GM23338 (cell line): ENCODE measurements at regions not wholly inside any gene's neighbourhood (a gene's known extent, or its start where the extent isn't known, plus 50 kb on each side); places are given as distances from the start of the nearest gene placed in this dataset.

Experiments used
- CREB1 ChIP-seq: fragments of 250-450 bp; sonication (Bioruptor Pico); IDR thresholded peaks from 2 replicates; pipeline ENCODE4 v1.5.0; 2020; ENCODE audit warnings: low read depth, mild to moderate bottlenecking, moderate library complexity
- CTCF ChIP-seq, 2 experiments: fragments of 200-600 bp in 1 of 2; sonication (generic) in 1 of 2; conservative IDR thresholded peaks; 2 replicates each; pipeline versions ENCODE4 v1.5.1 to v1.6.1; 2016 to 2017; ENCODE audit warnings: antibody characterized with exemption in 2 of 2, low read depth in 2 of 2, mild to moderate bottlenecking in 2 of 2, moderate library complexity in 1 of 2
- ETS1 ChIP-seq: IDR thresholded peaks from 2 replicates; pipeline ENCODE4 v1.6.1; 2016; ENCODE audit warnings: antibody characterized with exemption
- EZH2 ChIP-seq: fragments of 200-600 bp; sonication (generic); IDR thresholded peaks from one replicate; pipeline ENCODE4 v1.8.0; 2017; ENCODE audit warnings: antibody characterized with exemption, mild to moderate bottlenecking, low read depth; ENCODE audit not compliant: unreplicated experiment
- EZH2phosphoT487 ChIP-seq: fragments of 200-600 bp; sonication (generic); IDR thresholded peaks from one replicate; pipeline ENCODE4 v1.8.1; 2018; ENCODE audit warnings: antibody characterized with exemption; ENCODE audit not compliant: unreplicated experiment
- JUNB ChIP-seq: IDR thresholded peaks from one replicate; pipeline ENCODE4 v1.6.1; 2016; ENCODE audit warnings: antibody characterized with exemption; ENCODE audit not compliant: unreplicated experiment
- POLR2AphosphoS5 ChIP-seq: IDR thresholded peaks from 2 replicates; pipeline ENCODE4 v1.6.1; 2016; ENCODE audit warnings: antibody characterized with exemption, low read depth
- REST ChIP-seq: IDR thresholded peaks from one replicate; pipeline ENCODE4 v1.6.1; 2018; ENCODE audit warnings: antibody characterized with exemption; ENCODE audit not compliant: unreplicated experiment
- ZNF114 ChIP-seq: fragments of 250-450 bp; sonication (Bioruptor Pico); IDR thresholded peaks from 2 replicates; pipeline ENCODE4 v1.5.0; 2020; ENCODE audit warnings: mild to moderate bottlenecking, moderate library complexity
- ZNF331 ChIP-seq: fragments of 250-450 bp; sonication (Bioruptor Pico); IDR thresholded peaks from 2 replicates; pipeline ENCODE4 v1.5.0; 2020; ENCODE audit warnings: low read depth, mild to moderate bottlenecking, moderate library complexity
- ZNF462 ChIP-seq: fragments of 250-450 bp; sonication (Bioruptor Pico); IDR thresholded peaks from 2 replicates; pipeline ENCODE4 v1.5.0; 2020; ENCODE audit warnings: mild to moderate bottlenecking, moderate library complexity

GRCh38 chr3:98968347-98968746 is 66.9 kb upstream of the DCBLD2 start:
- TF ChIP-seq CTCF (conservative IDR thresholded peaks at IDR 0.05; ENCODE audit: low read depth in 2 of 2): no peak
- no peak for TF ChIP-seq POLR2AphosphoS5
- no peak for TF ChIP-seq REST
- TF ChIP-seq EZH2phosphoT487: no peak
- TF ChIP-seq EZH2: no peak
- TF ChIP-seq CREB1: no peak
- TF ChIP-seq ETS1: no peak
- TF ChIP-seq ZNF462 (CRISPR knock-in tag): no peak
- no peak for TF ChIP-seq JUNB
- no peak for TF ChIP-seq ZNF331 (CRISPR knock-in tag)
- no peak for TF ChIP-seq ZNF114
